ENCODE measurements at regions not wholly inside any gene's neighbourhood (a gene's known extent, or its start where the extent isn't known, plus 50 kb on each side); places are given as distances from the start of the nearest gene placed in this dataset.

GRCh38 chr12:113666223-113666622 is 194.6 kb upstream of the LHX5 start:
- H3K4me3 Mint-ChIP-seq (ENCODE audit: unreplicated experiment), result no peak overlapping the region
- no peak overlapping the region for H3K27ac Mint-ChIP-seq (ENCODE audit: unreplicated experiment)
- TF ChIP-seq CTCF (IDR thresholded peaks at IDR 0.05; ENCODE audit: partially characterized antibody, unreplicated experiment), result no peak
- peaks cover 16% of the 10 kb centered on the region for H3K9me3 Mint-ChIP-seq (ENCODE audit: unreplicated experiment)
- no peak for DNase-seq
- H3K36me3 Mint-ChIP-seq (ENCODE audit: unreplicated experiment), result peaks cover 5% of the 10 kb centered on the region
- H3K4me1 Mint-ChIP-seq (ENCODE audit: low read depth, unreplicated experiment), result peaks cover 29% of the 10 kb centered on the region
- H3K27me3 Mint-ChIP-seq (ENCODE audit: unreplicated experiment), result peaks cover 10% of the 10 kb centered on the region

- Mint-ChIP-seq H3K4me3 (ENCODE audit: unreplicated experiment) (no peak overlapping the region), H3K27me3 (ENCODE audit: unreplicated experiment) (peaks cover 14% of the 10 kb centered on the region), H3K36me3 (ENCODE audit: unreplicated experiment) (peaks cover 5% of the 10 kb centered on the region), H3K27ac (ENCODE audit: unreplicated experiment) (peak overlapping the region; percentile 86), H3K9me3 (ENCODE audit: unreplicated experiment) (peaks cover 16% of the 10 kb centered on the region), H3K4me1 (ENCODE audit: low read depth, unreplicated experiment) (peaks cover 31% of the 10 kb centered on the region)
- no peak for TF ChIP-seq CTCF (IDR thresholded peaks at IDR 0.05; ENCODE audit: partially characterized antibody, unreplicated experiment)
- DNase-seq, result no peak
Measured at GRCh38 chr12:113665457-113665856, 193.8 kb upstream of the LHX5 start.

- peaks cover 5% of the 10 kb centered on the region for H3K36me3 Mint-ChIP-seq (ENCODE audit: unreplicated experiment)
- DNase-seq, result no peak
- H3K4me3 Mint-ChIP-seq (ENCODE audit: unreplicated experiment), result no peak overlapping the region
- H3K27me3 Mint-ChIP-seq (ENCODE audit: unreplicated experiment), result peaks cover 17% of the 10 kb centered on the region
- peak overlapping the region; percentile 86 for H3K27ac Mint-ChIP-seq (ENCODE audit: unreplicated experiment)
- peaks cover 36% of the 10 kb centered on the region for H3K4me1 Mint-ChIP-seq (ENCODE audit: low read depth, unreplicated experiment)
- no peak for TF ChIP-seq CTCF (IDR thresholded peaks at IDR 0.05; ENCODE audit: partially characterized antibody, unreplicated experiment)
- peaks cover 19% of the 10 kb centered on the region for H3K9me3 Mint-ChIP-seq (ENCODE audit: unreplicated experiment)
Measured at GRCh38 chr12:113664224-113664681, 192.6 kb upstream of the LHX5 start.

DNA sequence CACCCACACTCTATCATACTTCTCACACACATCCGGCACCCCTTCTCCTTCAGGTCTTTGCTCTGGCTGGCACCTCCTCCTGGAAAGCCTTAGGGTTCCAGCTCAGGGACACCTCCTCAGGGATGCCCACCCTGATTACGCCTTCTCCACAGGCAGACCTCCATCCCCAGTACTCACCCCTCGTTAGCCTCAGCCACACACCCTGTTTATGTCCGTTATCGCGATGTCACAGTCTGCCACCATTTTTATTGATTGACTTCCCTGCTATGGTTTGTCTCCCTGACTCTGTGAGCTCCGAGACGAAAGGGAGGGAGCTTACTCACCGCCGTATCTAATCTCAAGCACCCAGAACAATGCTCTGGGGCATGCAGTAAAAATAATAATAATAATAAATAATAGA is 191.7 kb upstream of the LHX5 start:
- no peak for DNase-seq
- peak overlapping the region; percentile 70 for H3K27ac Mint-ChIP-seq (ENCODE audit: unreplicated experiment)
- H3K9me3 Mint-ChIP-seq (ENCODE audit: unreplicated experiment), result peaks cover 22% of the 10 kb centered on the region
- H3K36me3 Mint-ChIP-seq (ENCODE audit: unreplicated experiment), result peaks cover 5% of the 10 kb centered on the region
- H3K4me1 Mint-ChIP-seq (ENCODE audit: low read depth, unreplicated experiment), result peaks cover 38% of the 10 kb centered on the region
- H3K4me3 Mint-ChIP-seq (ENCODE audit: unreplicated experiment), result peak overlapping the region; percentile 23
- H3K27me3 Mint-ChIP-seq (ENCODE audit: unreplicated experiment), result peaks cover 18% of the 10 kb centered on the region
- TF ChIP-seq CTCF (IDR thresholded peaks at IDR 0.05; ENCODE audit: partially characterized antibody, unreplicated experiment), result no peak

GRCh38 chr12:113660936-113661335 is 189.3 kb upstream of the LHX5 start:
- Mint-ChIP-seq H3K36me3 (ENCODE audit: unreplicated experiment) (peaks cover 11% of the 10 kb centered on the region), H3K4me3 (ENCODE audit: unreplicated experiment) (no peak overlapping the region), H3K27ac (ENCODE audit: unreplicated experiment) (peak overlapping the region; percentile 24), H3K9me3 (ENCODE audit: unreplicated experiment) (peaks cover 20% of the 10 kb centered on the region), H3K4me1 (ENCODE audit: low read depth, unreplicated experiment) (peaks cover 47% of the 10 kb centered on the region), H3K27me3 (ENCODE audit: unreplicated experiment) (peaks cover 18% of the 10 kb centered on the region)
- DNase-seq, result no peak
- no peak for TF ChIP-seq CTCF (IDR thresholded peaks at IDR 0.05; ENCODE audit: partially characterized antibody, unreplicated experiment)
